Ascending aorta (tissue), 2 donors: ENCODE measurements at regions not wholly inside any gene's neighbourhood (a gene's known extent, or its start where the extent isn't known, plus 50 kb on each side); places are given as distances from the start of the nearest gene placed in this dataset.

Experiments used
- DNase-seq, 2 donors: peaks; one replicate each; pipeline ENCODE4 v3.0.0-alpha.2; 2019; ENCODE audit warnings: low spot score in 2 of 2
- H3K27ac ChIP-seq, 2 donors: fragments of 200-600 bp; sonication (generic); one replicate each; pipeline ENCODE4 v1.5.1; 2016 to 2017; ENCODE audit warnings: mild to moderate bottlenecking in 1 of 2
- H3K27me3 ChIP-seq: fragments of 200-600 bp; sonication (generic); one replicate; pipeline ENCODE4 v1.5.1; 2017
- H3K36me3 ChIP-seq, 2 donors: fragments of 200-600 bp; sonication (generic); one replicate each; pipeline ENCODE4 v1.5.1; 2016
- H3K4me1 ChIP-seq, 2 donors: fragments of 200-600 bp; sonication (generic); one replicate each; pipeline ENCODE4 v1.5.1; 2016 to 2017; ENCODE audit warnings: mild to moderate bottlenecking in 1 of 2
- H3K4me3 ChIP-seq, 2 donors: fragments of 200-600 bp; sonication (generic); one replicate each; pipeline ENCODE4 v1.5.1; 2016 to 2017; ENCODE audit warnings: mild to moderate bottlenecking in 1 of 2
- H3K9me3 ChIP-seq, 2 donors: fragments of 200-600 bp; sonication (generic); one replicate each; pipeline ENCODE4 v1.5.1; 2016
- CTCF ChIP-seq, 3 experiments: fragments of 200-600 bp in 2 of 3; fragments of 450-650 bp in 1 of 3; sonication (generic) in 2 of 3; IDR thresholded peaks; one replicate each; pipeline ENCODE4 v1.5.1; 2016 to 2019; ENCODE audit warnings: antibody characterized with exemption in 3 of 3, mild to moderate bottlenecking in 1 of 3, moderate library complexity in 1 of 3
- intact Hi-C: fragments of 100-400 bp; cut with DNase I; formaldehyde crosslinking; loops from one replicate; pipeline ENCODE4 v1.15.1; 2023

- H3K4me3 ChIP-seq, result no peak overlapping the region
- no peaks in the 10 kb centered on the region for H3K27me3 ChIP-seq
- DNase-seq, result no peak
- H3K4me1 ChIP-seq, result peaks cover 0 to 6% of the 10 kb centered on the region in 2 donors
- H3K9me3 ChIP-seq, result no peaks in the 10 kb centered on the region
- intact Hi-C loops, result no loop called here
- TF ChIP-seq CTCF (IDR thresholded peaks at IDR 0.05), result no peak
- H3K36me3 ChIP-seq, result no peaks in the 10 kb centered on the region
- no peak overlapping the region for H3K27ac ChIP-seq
These were observed 88.1 kb upstream of the CUX1 start for GRCh38 chr7:101729241-101729883.

GRCh38 chr7:101731502-101732084, 85.8 kb upstream of the CUX1 start:
- H3K27ac ChIP-seq, result no peak overlapping the region
- intact Hi-C loops, result no loop called here

DNA sequence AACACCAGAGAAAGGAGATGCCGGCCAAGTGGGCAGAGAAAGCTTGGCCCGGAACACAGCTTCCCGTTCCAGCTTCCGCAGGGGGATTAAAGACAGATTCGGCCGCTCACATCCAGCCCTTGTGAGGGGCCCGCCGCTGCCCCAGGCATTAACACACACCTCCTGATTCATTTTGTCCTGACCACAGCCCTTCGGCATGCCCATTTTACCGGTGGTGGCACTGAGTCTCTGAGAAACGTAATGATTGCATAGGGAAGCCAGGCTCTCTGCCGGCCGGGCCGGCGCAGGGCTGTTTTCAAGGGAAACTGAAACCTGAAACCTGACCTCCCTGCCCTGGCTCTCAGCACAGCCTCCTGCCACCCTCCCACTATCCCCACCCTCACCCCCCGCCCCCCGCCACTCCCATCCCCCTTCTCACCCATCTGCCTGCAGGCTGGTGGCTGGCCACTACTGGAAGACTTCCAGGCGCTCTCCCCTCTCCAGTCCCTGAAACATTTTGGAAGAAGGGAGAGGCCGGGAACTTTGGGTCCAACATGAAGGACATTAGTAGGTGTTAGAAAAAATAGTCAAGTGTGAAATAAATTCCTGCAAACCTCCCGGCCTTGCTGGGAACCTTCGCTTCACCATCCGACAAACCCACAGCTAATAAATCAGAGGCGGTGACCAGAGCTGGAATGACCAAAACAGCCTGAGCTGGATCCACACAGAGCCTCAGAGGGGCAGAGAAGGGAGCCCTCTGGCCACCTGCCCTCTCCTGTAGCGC, 83.5 kb upstream of the CUX1 start:
- Histone ChIP-seq H3K36me3 (no peaks in the 10 kb centered on the region), H3K27me3 (no peaks in the 10 kb centered on the region), H3K4me3 (peak overlapping the region; percentile 52 to 59), H3K27ac (peak overlapping the region; percentile 32 to 37), H3K4me1 (peaks cover 0 to 6% of the 10 kb centered on the region in 2 donors), H3K9me3 (no peaks in the 10 kb centered on the region)
- DNase-seq, result peak in 1 of 2 donors; percentile 64
- intact Hi-C loops, result no loop called here
- TF ChIP-seq CTCF (IDR thresholded peaks at IDR 0.05), result no peak

More at GRCh38 chr7:101731502-101732084, 85.8 kb upstream of the CUX1 start:
- H3K9me3 ChIP-seq, result no peaks in the 10 kb centered on the region
- TF ChIP-seq CTCF (IDR thresholded peaks at IDR 0.05), result no peak
- H3K27me3 ChIP-seq, result no peaks in the 10 kb centered on the region
- no peak overlapping the region for H3K4me3 ChIP-seq
- DNase-seq, result no peak
- H3K4me1 ChIP-seq, result peaks cover 0 to 6% of the 10 kb centered on the region in 2 donors
- no peaks in the 10 kb centered on the region for H3K36me3 ChIP-seq

GRCh38 chr7:101736084-101736483, 81.3 kb upstream of the CUX1 start:
- TF ChIP-seq CTCF (IDR thresholded peaks at IDR 0.05), result no peak
- no peak for DNase-seq
- no peaks in the 10 kb centered on the region for H3K9me3 ChIP-seq
- H3K4me1 ChIP-seq, result peaks cover 0 to 6% of the 10 kb centered on the region in 2 donors
- intact Hi-C loops, result no loop called here
- H3K4me3 ChIP-seq, result no peak overlapping the region
- H3K27me3 ChIP-seq, result no peaks in the 10 kb centered on the region
- H3K36me3 ChIP-seq, result no peaks in the 10 kb centered on the region
- H3K27ac ChIP-seq, result no peak overlapping the region

GRCh38 chr7:101739775-101740398, 77.5 kb upstream of the CUX1 start:
- no peak for TF ChIP-seq CTCF (IDR thresholded peaks at IDR 0.05)
- H3K27ac ChIP-seq, result no peak overlapping the region
- DNase-seq, result no peak
- intact Hi-C loops, result no loop called here
- H3K27me3 ChIP-seq, result no peaks in the 10 kb centered on the region
- peaks cover 0 to 8% of the 10 kb centered on the region in 2 donors for H3K4me1 ChIP-seq
- H3K36me3 ChIP-seq, result no peaks in the 10 kb centered on the region
- no peaks in the 10 kb centered on the region for H3K9me3 ChIP-seq
- H3K4me3 ChIP-seq, result no peak overlapping the region
